Lung microvascular endothelial cell (primary cell): ENCODE measurements at regions not wholly inside any gene's neighbourhood (a gene's known extent, or its start where the extent isn't known, plus 50 kb on each side); places are given as distances from the start of the nearest gene placed in this dataset.

ENCODE experiments used
- DNase-seq, 2 donors: peaks; one replicate each; pipeline versions ENCODE4 v3.0.0 to v3.0.0-alpha.2; 2010; ENCODE audit warnings: low read depth in 2 of 2

- no peak for DNase-seq
Measured at GRCh38 chr16:79981814-79982213, 381.3 kb upstream of the MAF start.

GRCh38 chr16:79980650-79981521, 380.3 kb upstream of the MAF start:
- no peak for DNase-seq

- DNase-seq, result no peak
Measured at GRCh38 chr16:79977940-79978836, 377.7 kb upstream of the MAF start.

GRCh38 chr16:79973320-79973719, 372.8 kb upstream of the MAF start:
- DNase-seq, result no peak

- peak in 1 of 2 donors; percentile 9 for DNase-seq
Measured at GRCh38 chr16:79972053-79972704, 371.6 kb upstream of the MAF start.

- DNase-seq, result no peak
Measured at GRCh38 chr16:79971237-79971572, 370.7 kb upstream of the MAF start.

- DNase-seq, result peak in 1 of 2 donors; percentile 28
Measured at GRCh38 chr16:79970551-79971236, 370.2 kb upstream of the MAF start.

- peak in 1 of 2 donors; percentile 5 for DNase-seq
Measured at GRCh38 chr16:79970087-79970486, 369.6 kb upstream of the MAF start.

GRCh38 chr16:79969458-79969857, 368.9 kb upstream of the MAF start:
- no peak for DNase-seq

GRCh38 chr16:79966226-79966625, 365.7 kb upstream of the MAF start:
- DNase-seq, result peak in 1 of 2 donors; percentile 71

- no peak for DNase-seq
Measured at GRCh38 chr16:79965718-79966117, 365.2 kb upstream of the MAF start.

GRCh38 chr16:79964104-79964503, 363.6 kb upstream of the MAF start:
- DNase-seq, result no peak

- no peak for DNase-seq
Measured at GRCh38 chr16:79962962-79963361, 362.4 kb upstream of the MAF start.

- no peak for DNase-seq
Measured at GRCh38 chr16:79959226-79959625, 358.7 kb upstream of the MAF start.

- no peak for DNase-seq
Measured at GRCh38 chr16:79954921-79955705, 354.6 kb upstream of the MAF start.

GRCh38 chr16:79950932-79951719, 350.6 kb upstream of the MAF start:
- DNase-seq, result peak in 1 of 2 donors; percentile 2

GRCh38 chr16:79949417-79949816, 348.9 kb upstream of the MAF start:
- DNase-seq, result no peak

GRCh38 chr16:79947771-79948170, 347.2 kb upstream of the MAF start:
- no peak for DNase-seq

- DNase-seq, result no peak
Measured at GRCh38 chr16:79946252-79946651, 345.7 kb upstream of the MAF start.

- no peak for DNase-seq
Measured at GRCh38 chr16:79943736-79944135, 343.2 kb upstream of the MAF start.
